Parathyroid adenoma (tissue), 2 donors: ENCODE measurements at regions not wholly inside any gene's neighbourhood (a gene's known extent, or its start where the extent isn't known, plus 50 kb on each side); places are given as distances from the start of the nearest gene placed in this dataset.

Experiments
- H2AFZ ChIP-seq: fragments of 300-600 bp; sonication (generic); one replicate; pipeline ENCODE4 v1.7.0; 2017; ENCODE audit warnings: antibody characterized with exemption, mild to moderate bottlenecking
- H3K27ac ChIP-seq: fragments of 300-600 bp; sonication (generic); one replicate; pipeline ENCODE4 v1.7.0; 2017
- H3K27me3 ChIP-seq: fragments of 300-600 bp; sonication (generic); one replicate; pipeline ENCODE4 v1.7.0; 2017; ENCODE audit warnings: low read length; ENCODE audit not compliant: control insufficient read depth, insufficient read depth
- H3K36me3 ChIP-seq: fragments of 300-600 bp; sonication (generic); one replicate; pipeline ENCODE4 v1.7.0; 2017; ENCODE audit warnings: low read length; ENCODE audit not compliant: control insufficient read depth, insufficient read depth
- H3K4me1 ChIP-seq: fragments of 300-600 bp; sonication (generic); one replicate; pipeline ENCODE4 v1.7.0; 2017; ENCODE audit warnings: control low read depth
- H3K4me2 ChIP-seq: fragments of 300-600 bp; sonication (generic); one replicate; pipeline ENCODE4 v1.7.0; 2017; ENCODE audit warnings: low read length
- H3K4me3 ChIP-seq: fragments of 300-600 bp; sonication (generic); one replicate; pipeline ENCODE4 v1.7.0; 2017; ENCODE audit warnings: low read depth, low read length
- H3K79me2 ChIP-seq: fragments of 300-600 bp; sonication (generic); one replicate; pipeline ENCODE4 v1.7.0; 2017; ENCODE audit warnings: control low read depth
- H3K9ac ChIP-seq: fragments of 300-600 bp; sonication (generic); one replicate; pipeline ENCODE4 v1.7.0; 2017; ENCODE audit warnings: mild to moderate bottlenecking
- H3K9me3 ChIP-seq: fragments of 300-600 bp; sonication (generic); one replicate; pipeline ENCODE4 v1.7.0; 2017; ENCODE audit warnings: low read length; ENCODE audit not compliant: control insufficient read depth
- TF ChIP-seq, protein P1 (sequence below): fragments of 300-600 bp; sonication (generic); IDR thresholded peaks from one replicate; pipeline ENCODE4 v1.7.0; 2017; ENCODE audit warnings: antibody characterized with exemption, mild to moderate bottlenecking
- donor health status: primary hyperparathyroidism.

DNA sequence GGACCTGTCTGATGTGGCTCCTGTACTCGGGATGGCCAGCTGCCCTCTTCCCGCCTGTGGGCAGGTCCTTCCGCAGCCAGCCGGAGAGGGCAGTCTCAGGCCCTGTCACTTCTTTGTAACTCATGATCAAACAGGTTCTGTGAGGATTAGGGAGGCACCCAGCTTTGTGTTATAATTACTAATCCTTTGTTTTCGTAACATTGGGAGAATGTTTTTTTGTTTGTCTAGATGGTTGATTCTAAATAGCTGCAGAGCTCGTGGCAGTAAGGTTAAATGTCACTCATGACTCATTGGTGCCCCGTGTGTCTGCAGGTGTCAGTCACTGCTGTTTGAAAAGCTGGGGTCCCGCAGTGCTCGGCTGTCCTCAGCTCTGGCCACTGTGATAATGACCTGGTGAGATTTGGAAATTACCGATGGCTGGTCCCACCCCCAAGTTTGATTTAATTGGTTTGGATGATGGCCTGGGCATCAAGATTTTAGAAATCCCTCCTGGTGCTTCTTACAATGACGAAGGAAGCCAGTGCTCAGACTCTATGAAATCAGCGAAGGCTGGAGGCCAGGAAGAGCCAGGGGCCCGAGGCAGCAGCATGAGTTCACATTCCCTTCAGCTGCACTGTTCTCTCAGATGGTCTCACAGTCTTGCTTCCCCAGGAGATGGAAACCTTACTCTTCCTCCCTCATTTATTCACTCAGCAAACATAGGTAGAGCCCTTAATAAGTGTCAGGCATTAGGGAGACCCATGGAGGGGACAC is 172.8 kb downstream of the VAPA start:
- Histone ChIP-seq H3K9ac (no peak overlapping the region), H2AFZ (no peak overlapping the region), H3K4me1 (peaks cover 2% of the 10 kb centered on the region), H3K27me3 (no peaks in the 10 kb centered on the region), H3K27ac (no peak overlapping the region), H3K4me3 (no peak overlapping the region), H3K79me2 (no peaks in the 10 kb centered on the region), H3K9me3 (no peaks in the 10 kb centered on the region), H3K4me2 (no peak overlapping the region), H3K36me3 (no peaks in the 10 kb centered on the region)
- TF ChIP-seq, protein P1, sequence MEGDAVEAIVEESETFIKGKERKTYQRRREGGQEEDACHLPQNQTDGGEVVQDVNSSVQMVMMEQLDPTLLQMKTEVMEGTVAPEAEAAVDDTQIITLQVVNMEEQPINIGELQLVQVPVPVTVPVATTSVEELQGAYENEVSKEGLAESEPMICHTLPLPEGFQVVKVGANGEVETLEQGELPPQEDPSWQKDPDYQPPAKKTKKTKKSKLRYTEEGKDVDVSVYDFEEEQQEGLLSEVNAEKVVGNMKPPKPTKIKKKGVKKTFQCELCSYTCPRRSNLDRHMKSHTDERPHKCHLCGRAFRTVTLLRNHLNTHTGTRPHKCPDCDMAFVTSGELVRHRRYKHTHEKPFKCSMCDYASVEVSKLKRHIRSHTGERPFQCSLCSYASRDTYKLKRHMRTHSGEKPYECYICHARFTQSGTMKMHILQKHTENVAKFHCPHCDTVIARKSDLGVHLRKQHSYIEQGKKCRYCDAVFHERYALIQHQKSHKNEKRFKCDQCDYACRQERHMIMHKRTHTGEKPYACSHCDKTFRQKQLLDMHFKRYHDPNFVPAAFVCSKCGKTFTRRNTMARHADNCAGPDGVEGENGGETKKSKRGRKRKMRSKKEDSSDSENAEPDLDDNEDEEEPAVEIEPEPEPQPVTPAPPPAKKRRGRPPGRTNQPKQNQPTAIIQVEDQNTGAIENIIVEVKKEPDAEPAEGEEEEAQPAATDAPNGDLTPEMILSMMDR, result no peak

DNA sequence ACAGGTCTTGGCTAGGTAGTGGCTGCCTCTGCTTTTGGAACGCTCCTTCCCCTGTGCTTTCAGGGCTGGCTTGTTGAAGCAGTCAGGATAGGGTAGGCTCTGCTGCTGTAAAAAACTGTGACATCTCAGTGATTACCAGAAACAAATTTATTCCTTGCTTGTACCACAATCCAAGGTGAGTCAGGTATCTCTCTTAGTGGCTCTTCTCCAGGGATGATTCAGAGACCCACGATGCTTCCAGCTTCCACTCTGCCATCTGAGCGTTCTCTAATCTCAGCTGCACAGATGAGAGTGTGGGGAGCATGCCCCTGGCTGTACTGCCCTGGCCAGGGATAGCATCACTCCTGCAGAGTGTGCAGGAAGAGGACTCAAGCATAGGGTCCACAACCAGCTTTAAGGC is 174.9 kb downstream of the VAPA start:
- Histone ChIP-seq H3K79me2 (no peaks in the 10 kb centered on the region), H3K4me3 (no peak overlapping the region), H3K9ac (no peak overlapping the region)

DNA sequence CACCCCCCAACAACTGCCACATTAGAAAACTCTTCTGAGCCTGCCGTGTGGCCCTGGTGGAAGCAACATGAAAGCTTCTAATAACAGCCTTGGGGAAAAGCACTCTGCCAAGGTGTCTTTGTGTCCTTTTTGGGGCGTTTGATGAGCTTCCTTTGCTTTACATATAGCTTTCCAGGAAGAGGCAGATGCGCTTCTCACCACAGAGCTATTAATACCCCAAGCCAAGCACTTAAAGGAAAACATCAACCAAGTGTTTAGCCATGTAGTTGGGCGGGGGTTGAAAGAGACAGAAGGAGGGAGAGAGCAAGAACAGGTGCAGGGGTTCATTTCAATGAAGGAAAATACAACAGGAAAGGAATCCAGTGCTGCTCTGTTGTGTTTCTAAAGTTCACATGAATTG is 176.1 kb downstream of the VAPA start:
- Histone ChIP-seq H3K27ac (no peak overlapping the region), H3K9ac (no peak overlapping the region), H3K9me3 (no peaks in the 10 kb centered on the region), H2AFZ (no peak overlapping the region), H3K36me3 (no peaks in the 10 kb centered on the region), H3K4me2 (no peak overlapping the region), H3K4me3 (no peak overlapping the region), H3K27me3 (no peaks in the 10 kb centered on the region), H3K79me2 (no peaks in the 10 kb centered on the region), H3K4me1 (no peaks in the 10 kb centered on the region)
- TF ChIP-seq, protein P1, result no peak

More for the DNA sequence above, 174.9 kb downstream of the VAPA start:
- no peaks in the 10 kb centered on the region for H3K27me3 ChIP-seq
- H3K36me3 ChIP-seq, result no peaks in the 10 kb centered on the region
- no peak overlapping the region for H2AFZ ChIP-seq
- no peak overlapping the region for H3K27ac ChIP-seq
- no peaks in the 10 kb centered on the region for H3K4me1 ChIP-seq
- H3K4me2 ChIP-seq, result no peak overlapping the region
- TF ChIP-seq, protein P1, result no peak
- H3K9me3 ChIP-seq, result no peaks in the 10 kb centered on the region

DNA sequence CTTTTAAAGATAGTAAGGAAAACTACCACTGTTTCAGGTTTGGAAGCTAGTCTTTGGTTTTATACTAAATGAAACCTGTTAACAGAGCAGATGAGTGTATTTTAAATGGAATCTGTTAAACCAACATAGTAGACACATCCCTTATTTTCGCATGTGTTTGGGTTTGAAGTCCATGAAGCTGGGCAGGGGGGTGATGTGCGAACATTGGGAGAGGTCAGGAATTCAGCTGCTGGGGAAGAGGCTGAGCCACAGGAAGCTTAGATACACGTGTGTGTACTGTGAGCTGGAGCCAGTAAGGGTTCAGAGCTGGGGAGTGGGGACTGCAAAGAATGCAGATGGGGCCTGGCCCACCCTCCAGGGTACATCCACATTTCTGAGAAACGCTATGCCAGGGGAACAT is 176.9 kb downstream of the VAPA start:
- Histone ChIP-seq H3K27me3 (no peaks in the 10 kb centered on the region), H3K9ac (no peak overlapping the region), H3K27ac (no peak overlapping the region), H3K79me2 (no peaks in the 10 kb centered on the region), H3K4me3 (no peak overlapping the region), H2AFZ (no peak overlapping the region), H3K4me2 (no peak overlapping the region), H3K9me3 (no peaks in the 10 kb centered on the region), H3K36me3 (no peaks in the 10 kb centered on the region), H3K4me1 (no peaks in the 10 kb centered on the region)
- TF ChIP-seq, protein P1, result no peak

DNA sequence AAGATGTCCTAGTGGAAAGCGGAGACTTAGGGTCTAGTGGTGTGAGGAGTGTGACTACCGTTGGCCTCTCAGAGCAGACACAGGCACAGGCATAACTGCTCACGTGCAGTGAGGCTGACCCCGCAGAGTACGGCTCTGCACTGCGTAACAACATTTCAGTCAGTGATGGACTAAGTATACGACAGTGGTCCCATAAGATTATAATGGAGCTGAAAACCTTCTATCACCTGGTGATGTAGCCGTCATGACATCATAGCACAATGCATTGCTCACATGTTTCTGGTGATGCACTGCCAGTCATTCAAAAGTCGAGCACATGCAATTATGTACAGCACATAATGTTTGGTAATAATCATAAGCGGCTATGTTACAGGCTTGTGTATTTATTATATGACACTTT is 179.6 kb downstream of the VAPA start:
- Histone ChIP-seq H3K9ac (no peak overlapping the region), H3K27ac (no peak overlapping the region), H3K4me3 (no peak overlapping the region), H3K27me3 (no peaks in the 10 kb centered on the region), H3K9me3 (no peaks in the 10 kb centered on the region), H3K79me2 (no peaks in the 10 kb centered on the region), H3K4me2 (no peak overlapping the region), H2AFZ (no peak overlapping the region), H3K4me1 (no peaks in the 10 kb centered on the region), H3K36me3 (no peaks in the 10 kb centered on the region)
- TF ChIP-seq, protein P1, result no peak
